NCI-H460 (cell line): ENCODE measurements at regions not wholly inside any gene's neighbourhood (a gene's known extent, or its start where the extent isn't known, plus 50 kb on each side); places are given as distances from the start of the nearest gene placed in this dataset.

Source experiments
- DNase-seq: peaks from one replicate; pipeline ENCODE4 v3.0.0-alpha.2; 2016; ENCODE audit warnings: low read depth; ENCODE audit errors: extremely low read depth

- DNase-seq = no peak
Observed at GRCh38 chr18:11324956-11325882, 175.8 kb upstream of the PIEZO2 start.

- peak; percentile 8 for DNase-seq
Observed at GRCh38 chr18:11324510-11324909, 175.1 kb upstream of the PIEZO2 start.

- DNase-seq = no peak
Observed at GRCh38 chr18:11323359-11323819, 174.0 kb upstream of the PIEZO2 start.

GRCh38 chr18:11322716-11323115 lies 173.3 kb upstream of the PIEZO2 start:
- no peak for DNase-seq

- DNase-seq = no peak
Observed at GRCh38 chr18:11322006-11322405, 172.6 kb upstream of the PIEZO2 start.

- DNase-seq = no peak
Observed at GRCh38 chr18:11320986-11321385, 171.6 kb upstream of the PIEZO2 start.

- no peak for DNase-seq
Observed at GRCh38 chr18:11316546-11316945, 167.2 kb upstream of the PIEZO2 start.

GRCh38 chr18:11310476-11311086 lies 161.2 kb upstream of the PIEZO2 start:
- peak; percentile 30 for DNase-seq

GRCh38 chr18:11309172-11309571 lies 159.8 kb upstream of the PIEZO2 start:
- peak; percentile 6 for DNase-seq

- no peak for DNase-seq
Observed at GRCh38 chr18:11308499-11308898, 159.1 kb upstream of the PIEZO2 start.

- no peak for DNase-seq
Observed at GRCh38 chr18:11307716-11308115, 158.3 kb upstream of the PIEZO2 start.

- no peak for DNase-seq
Observed at GRCh38 chr18:11305507-11305906, 156.1 kb upstream of the PIEZO2 start.

GRCh38 chr18:11304928-11305327 lies 155.6 kb upstream of the PIEZO2 start:
- DNase-seq = no peak

- DNase-seq = no peak
Observed at GRCh38 chr18:11296946-11297345, 147.6 kb upstream of the PIEZO2 start.

GRCh38 chr18:11293794-11294193 lies 144.4 kb upstream of the PIEZO2 start:
- DNase-seq = no peak

GRCh38 chr18:11290786-11291185 lies 141.4 kb upstream of the PIEZO2 start:
- no peak for DNase-seq

GRCh38 chr18:11289248-11289647 lies 139.9 kb upstream of the PIEZO2 start:
- no peak for DNase-seq

GRCh38 chr18:11288401-11288800 lies 139.0 kb upstream of the PIEZO2 start:
- no peak for DNase-seq

GRCh38 chr18:11286431-11286830 lies 137.1 kb upstream of the PIEZO2 start:
- DNase-seq = no peak

GRCh38 chr18:11284811-11285210 lies 135.4 kb upstream of the PIEZO2 start:
- DNase-seq = no peak

GRCh38 chr18:11284349-11284748 lies 135.0 kb upstream of the PIEZO2 start:
- no peak for DNase-seq
